Stimulated activated CD8-positive, alpha-beta memory T cell treated with anti-CD3 and anti-CD28 coated beads, Interleukin-12 subunit alpha, Interleukin-12 subunit beta, amount 100 ng/mL, for 24 hours (primary cell): ENCODE measurements at regions not wholly inside any gene's neighbourhood (a gene's known extent, or its start where the extent isn't known, plus 50 kb on each side); places are given as distances from the start of the nearest gene placed in this dataset.

Experiments used
- DNase-seq: peaks from one replicate; pipeline ENCODE4 v3.0.0-alpha.2; 2020; ENCODE audit errors: extremely low read depth

DNA sequence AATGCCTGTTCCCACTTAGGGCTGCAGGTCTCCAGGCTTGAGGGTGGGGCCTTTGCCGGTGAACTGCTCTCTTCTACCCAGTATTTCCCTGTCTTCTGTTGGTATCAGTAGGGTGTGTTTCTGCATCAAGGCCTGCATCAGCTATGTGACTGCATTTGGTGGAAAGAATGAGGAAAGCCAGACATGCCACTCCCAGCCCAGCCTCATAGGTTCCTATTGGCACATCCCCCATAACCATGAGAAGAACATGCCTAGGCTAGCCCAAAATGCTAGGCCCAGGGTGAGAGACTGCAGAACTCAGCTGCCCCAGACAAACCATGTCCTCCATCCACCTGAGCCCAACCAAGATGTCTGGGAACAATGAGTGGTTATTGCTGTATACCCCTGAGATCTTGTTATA, 380.3 kb upstream of the ADARB2 start:
- no peak for DNase-seq

DNA sequence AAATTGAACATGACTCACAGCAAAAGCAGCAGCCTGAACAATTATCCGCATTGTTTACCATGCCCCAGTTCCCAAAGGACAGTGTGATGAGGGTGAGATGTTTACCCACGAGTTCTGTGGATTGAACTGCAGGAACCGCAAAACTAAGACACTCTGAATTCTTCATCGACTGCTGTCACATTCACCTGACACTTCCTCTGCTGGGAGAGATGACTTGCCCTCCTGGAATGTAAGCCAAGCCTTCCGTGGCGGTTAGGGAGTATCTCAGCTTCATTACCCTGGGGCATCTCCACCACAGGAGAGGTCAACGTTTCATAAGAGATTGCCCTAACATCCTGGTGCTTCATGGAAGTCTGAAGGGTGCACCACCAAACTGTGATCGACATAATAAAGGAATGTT, 374.6 kb upstream of the ADARB2 start:
- no peak for DNase-seq

DNA sequence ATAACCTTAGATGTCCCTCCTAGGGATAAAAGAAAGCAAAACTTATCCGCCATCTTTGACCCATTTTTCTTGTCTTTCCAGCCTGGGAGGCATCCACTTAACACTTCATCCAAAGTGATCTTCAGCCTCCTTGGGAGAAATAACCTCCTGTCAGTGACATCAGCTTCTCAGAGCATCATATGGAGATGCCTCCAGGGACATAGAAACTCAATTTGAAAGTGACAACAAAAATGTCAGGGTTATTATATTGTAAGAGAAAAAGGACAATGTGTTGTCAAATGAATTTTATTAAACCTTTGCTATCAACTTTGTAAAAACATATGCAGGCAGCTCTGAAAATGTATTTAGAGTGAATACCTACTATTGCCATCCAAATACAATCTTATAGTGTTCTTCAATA, 371.2 kb upstream of the ADARB2 start:
- no peak for DNase-seq

- DNase-seq: no peak
Measured at GRCh38 chr10:2106641-2107040, 369.3 kb upstream of the ADARB2 start.

GRCh38 chr10:2099321-2099720, 362.0 kb upstream of the ADARB2 start:
- no peak for DNase-seq

DNA sequence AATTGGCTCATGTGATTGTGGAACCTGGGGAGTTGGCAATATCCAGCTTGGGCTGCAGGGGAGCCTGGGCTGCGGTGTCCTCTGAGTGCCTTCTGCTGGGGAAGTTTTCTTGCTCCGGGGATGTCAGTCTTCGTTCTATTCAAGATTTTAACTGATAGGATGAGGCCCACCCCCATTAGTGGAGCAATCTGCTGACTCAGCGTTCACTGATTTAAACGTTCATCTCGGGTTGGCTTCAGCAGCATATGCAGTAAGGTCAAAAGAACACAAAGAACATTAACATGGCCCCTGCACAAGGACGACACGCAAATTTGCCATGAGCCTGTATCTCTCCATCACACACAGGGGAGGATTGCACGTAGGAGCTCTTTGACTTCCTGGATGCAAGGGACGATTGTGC, 360.6 kb upstream of the ADARB2 start:
- no peak for DNase-seq

- no peak for DNase-seq
Measured at GRCh38 chr10:2094171-2094570, 356.8 kb upstream of the ADARB2 start.

DNA sequence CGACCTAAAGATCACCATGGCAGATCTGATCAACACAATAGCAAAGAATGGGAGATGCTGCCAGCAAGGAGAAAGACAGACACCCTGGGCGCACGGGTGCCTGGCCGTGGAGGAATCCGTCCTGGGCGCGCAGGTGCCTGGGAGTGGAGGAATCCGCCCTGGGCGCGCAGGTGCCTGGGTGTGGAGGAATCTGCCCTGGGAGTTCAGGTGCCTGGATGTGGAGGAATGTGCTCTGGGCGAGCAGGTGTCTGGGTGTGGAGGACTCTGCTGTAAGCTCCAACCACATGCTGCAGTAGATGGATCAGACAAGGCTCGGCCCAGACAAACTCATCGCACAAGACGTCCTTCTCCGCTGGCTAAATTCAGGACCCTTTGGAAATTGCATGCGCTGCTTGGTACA, 346.3 kb upstream of the ADARB2 start:
- DNase-seq: no peak

DNA sequence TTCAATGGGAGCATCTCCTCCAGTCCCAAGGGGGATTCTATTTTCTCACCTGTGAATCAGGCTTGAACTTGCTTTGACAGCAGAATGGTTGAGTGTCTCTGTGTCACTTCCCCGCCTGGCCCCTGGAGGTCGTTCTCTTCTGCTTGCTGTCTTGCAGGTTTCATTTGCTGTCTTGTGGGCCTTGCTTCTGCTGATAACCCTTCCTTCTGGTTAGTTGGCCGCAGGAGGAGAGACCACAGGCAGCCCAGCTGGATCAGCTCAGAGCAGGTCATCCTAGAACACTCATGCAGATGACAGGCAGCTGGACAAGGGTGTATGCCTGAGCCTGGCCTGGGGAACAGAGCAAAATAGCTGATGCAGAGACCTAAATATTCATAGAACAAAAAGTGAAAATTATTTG, 344.2 kb upstream of the ADARB2 start:
- DNase-seq: no peak

DNA sequence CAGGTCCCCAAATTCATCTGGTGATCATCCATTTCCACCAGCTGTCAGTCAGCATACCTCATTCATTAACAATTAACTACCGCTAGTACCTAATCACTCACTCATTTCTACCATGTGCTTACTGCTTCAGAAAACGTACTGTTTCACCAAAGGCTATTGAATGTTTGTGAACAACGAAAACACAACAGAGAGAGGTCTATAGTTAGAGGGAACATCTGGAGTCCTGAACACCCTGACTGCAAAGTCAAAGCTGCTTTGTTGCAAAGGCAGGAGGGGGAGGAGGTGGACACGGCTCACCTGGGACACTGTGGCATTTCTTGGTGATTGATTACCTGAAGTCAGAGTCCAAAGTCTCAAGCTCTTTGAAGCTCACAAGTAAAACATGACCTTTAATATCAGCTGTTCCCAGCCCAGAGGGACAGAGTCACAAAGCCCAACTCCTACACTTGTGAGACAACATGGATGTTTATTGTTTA, 342.3 kb upstream of the ADARB2 start:
- no peak for DNase-seq

- no peak for DNase-seq
Measured at GRCh38 chr10:2077231-2077630, 339.9 kb upstream of the ADARB2 start.

- DNase-seq: no peak
Measured at GRCh38 chr10:2076528-2076927, 339.2 kb upstream of the ADARB2 start.

DNA sequence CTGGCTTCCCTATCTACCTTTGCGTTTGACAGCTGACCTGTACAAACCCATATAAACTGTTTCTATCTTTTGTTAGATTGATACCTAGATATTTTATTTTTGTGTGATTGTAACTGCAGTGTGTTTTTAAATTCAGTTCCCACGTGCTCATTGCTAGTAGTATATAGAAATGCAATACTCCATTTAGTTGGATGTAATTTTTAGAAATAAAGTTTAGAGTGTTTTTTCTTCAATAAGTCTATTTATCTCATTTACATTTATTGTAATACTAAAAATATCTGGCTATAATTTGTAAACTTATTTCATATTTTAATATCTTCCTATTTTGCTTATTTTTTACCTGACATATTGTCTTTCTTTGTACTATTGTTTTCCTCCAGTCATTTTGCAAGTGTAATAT, 329.7 kb upstream of the ADARB2 start:
- DNase-seq: no peak

GRCh38 chr10:2054728-2055127, 317.4 kb upstream of the ADARB2 start:
- DNase-seq: no peak

DNA sequence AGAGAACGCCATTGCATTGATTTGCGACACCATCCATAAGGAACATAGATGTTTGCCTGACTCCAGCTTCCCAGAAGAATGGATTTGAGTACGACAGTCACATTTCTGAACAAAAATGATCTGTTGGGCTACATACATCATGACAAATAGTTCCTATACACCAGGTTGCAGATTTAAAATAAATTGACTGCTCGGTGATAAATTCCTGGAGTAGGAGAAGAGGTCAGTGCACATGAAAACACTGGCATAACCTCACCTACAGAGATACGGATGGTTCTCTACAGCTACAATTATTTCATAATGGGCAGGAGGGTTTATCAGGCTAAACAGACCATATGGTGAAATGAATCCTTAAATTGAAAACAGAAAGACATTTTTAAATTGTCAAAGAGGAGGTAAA, 316.5 kb upstream of the ADARB2 start:
- no peak for DNase-seq

DNA sequence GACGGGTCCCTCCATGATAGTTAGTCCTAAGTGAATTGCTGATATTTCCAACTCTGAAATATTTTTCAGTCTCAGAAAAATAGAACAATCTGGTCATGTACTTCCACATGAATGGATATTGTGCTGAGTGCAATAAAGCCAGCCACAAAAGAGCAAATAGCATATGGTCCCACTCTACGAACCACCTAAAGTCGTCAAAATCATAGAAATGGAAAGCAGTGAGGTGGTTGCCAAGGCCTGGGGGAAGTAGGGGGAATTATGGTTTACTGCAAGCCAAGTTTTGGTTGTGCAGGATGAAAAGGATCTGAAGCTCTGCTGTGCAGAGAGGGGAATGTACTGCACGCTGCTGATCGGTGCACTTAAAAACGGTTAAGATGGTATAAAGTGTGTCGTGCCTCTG, 313.8 kb upstream of the ADARB2 start:
- no peak for DNase-seq

DNA sequence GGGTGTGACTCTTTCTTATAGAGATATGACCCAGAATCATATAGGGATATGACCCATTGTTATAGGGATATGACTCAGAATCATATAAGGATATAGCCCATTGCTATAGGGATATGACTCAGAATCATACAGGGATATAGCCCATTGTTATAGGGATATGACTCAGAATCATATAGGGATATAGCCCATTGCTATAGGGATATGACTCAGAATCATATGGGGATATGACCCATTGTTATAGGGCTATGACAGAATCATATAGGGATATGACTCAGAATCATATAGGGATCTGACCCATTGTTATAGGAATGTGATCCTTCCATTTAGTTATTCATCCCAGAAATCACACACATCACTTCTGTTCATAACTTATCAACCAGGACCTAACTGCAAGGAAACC, 312.2 kb upstream of the ADARB2 start:
- DNase-seq: no peak

- no peak for DNase-seq
Measured at GRCh38 chr10:2048337-2048973, 311.1 kb upstream of the ADARB2 start.

GRCh38 chr10:2047679-2048078, 310.4 kb upstream of the ADARB2 start:
- DNase-seq: no peak

GRCh38 chr10:2043379-2043778, 306.1 kb upstream of the ADARB2 start:
- DNase-seq: no peak

GRCh38 chr10:2038036-2038435, 300.7 kb upstream of the ADARB2 start:
- DNase-seq: no peak

- no peak for DNase-seq
Measured at GRCh38 chr10:2037246-2037645, 299.9 kb upstream of the ADARB2 start.

DNA sequence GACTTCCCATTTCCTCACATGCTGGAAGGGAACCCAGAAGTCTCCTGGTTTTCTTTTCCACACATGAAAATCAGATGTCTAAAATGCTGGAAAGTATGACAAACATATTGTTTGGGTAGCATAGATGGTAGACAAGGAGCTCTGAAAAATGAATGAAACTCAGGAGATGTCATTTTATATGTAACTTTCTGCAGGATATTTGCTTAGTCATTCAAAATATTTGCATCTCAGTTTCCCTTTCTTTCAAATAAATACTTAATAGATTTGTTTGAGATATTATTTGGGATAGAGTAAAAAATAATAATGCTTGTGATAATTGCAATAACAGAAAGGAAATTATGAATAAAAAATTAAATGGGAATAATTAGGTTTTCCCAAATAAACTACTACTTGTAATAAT, 298.9 kb upstream of the ADARB2 start:
- no peak for DNase-seq

DNA sequence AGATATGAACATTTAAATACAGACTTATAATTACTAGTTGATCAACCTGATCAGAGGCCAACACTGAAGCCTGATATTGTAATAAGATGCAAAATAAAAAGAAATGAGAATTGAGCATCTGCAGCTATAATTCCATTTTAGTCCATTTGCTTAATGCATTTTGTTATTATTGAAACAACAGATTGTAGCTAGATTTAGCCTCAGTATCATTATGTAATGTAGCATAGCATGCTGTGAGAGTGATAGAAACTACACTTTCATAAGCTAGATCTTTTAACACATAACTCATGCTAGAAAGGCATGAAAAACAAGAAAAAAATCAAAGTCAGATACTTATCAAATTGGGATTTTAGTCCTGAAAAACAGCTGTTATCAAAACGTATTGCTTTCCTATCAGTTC, 292.7 kb upstream of the ADARB2 start:
- no peak for DNase-seq
